HG03060 (cell line): ENCODE measurements at regions not wholly inside any gene's neighbourhood (a gene's known extent, or its start where the extent isn't known, plus 50 kb on each side); places are given as distances from the start of the nearest gene placed in this dataset.

Source experiments
- ATAC-seq: cut with Tn5 transposase; IDR thresholded peaks from one replicate; pipeline ENCODE4 v1.9.1; 2021; ENCODE audit warnings: low read depth, moderate number of reproducible peaks; ENCODE audit not compliant: unreplicated experiment

DNA sequence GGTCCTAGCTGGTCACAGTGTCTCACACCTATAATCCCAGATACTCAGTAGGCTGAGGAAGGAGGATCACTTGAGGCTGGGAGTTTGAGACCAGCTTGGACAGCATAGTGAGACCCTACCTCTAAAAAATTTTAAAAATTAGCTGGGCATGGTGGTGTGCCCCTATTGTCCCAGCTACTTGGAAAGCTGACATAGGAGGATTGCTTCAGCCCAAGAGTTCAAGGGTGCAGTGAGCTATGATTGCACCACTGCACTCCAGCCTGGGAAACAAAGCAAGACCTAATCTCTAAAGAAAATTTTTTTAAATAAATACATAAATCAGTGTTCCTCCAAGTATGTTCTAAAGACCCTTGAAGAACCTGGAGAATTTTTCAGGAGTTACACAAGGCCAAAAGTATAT is 50.6 kb upstream of the GNAO1 start:
- ATAC-seq = no peak

DNA sequence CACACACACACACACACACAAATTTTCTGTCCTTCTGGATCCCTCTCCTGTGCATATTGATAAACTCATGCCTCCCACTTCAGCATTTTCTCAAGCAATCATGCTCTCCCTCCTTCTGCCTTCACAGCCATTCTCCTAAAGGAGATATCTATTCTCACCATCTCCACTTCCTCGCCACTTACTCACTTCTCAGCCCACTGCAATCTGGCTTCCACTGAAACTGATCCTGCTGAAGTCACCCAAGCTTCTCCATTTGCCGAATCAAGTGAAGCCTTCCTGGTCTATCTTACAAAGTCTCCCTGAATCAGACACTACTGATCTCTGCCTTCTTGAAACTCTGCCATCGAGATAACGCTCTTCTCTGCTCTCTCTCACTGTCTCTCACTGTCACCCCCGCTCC is 54.0 kb upstream of the GNAO1 start:
- ATAC-seq = no peak

DNA sequence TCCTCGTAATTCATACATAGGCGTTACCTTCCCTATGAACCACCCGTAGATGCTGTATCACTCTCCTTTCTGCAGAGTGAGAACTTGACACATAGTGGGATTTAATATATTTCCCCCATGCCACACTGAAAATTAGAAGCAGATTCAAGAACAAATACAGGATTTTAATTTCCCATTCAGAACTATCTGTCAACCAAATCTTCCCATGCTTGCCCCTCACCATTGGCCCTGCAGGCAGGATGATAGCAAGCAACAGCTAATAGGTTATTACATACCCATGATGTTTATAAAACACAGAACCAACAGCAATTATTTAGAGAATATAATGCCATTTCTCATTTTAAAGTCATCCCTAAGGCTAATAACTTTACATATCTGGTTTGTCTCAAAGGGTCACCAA is 55.0 kb upstream of the GNAO1 start:
- ATAC-seq = no peak

DNA sequence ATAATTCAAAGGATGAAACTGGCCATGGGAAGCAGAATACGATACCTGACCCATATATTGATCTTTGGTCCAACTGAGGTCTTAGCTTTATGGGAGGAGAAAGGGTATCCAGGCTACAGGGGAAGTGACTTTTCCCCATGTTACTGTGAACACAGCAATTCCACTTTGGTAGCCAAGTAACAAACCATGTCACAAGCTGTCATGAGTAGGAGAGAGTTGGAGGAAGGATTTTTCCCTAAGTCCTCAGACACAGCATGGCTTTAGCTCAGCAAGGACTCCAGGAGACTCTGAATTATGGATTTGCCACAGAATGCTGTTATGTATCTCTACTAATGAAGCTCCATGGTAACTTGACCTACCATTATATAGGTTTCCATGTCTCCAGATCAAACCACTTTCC is 56.5 kb upstream of the GNAO1 start:
- ATAC-seq = no peak

DNA sequence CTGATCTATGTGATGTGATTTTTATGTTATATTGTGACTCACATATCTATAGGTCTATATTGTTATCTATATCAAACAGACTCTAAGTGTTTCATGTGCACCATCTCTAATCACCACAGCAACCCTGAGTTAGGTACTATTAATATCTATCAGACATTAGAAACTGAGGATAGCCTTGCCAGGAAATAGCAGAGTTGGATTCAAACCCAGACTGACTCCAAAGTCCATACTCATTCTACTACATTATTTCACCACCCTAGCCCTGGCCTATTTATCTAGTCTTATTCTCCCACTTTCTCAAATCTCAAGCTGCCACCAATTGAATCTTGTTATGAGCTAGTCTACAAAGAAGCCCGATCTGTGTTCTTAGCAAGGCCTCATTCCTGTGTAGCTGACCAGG is 65.4 kb upstream of the GNAO1 start:
- ATAC-seq = no peak

DNA sequence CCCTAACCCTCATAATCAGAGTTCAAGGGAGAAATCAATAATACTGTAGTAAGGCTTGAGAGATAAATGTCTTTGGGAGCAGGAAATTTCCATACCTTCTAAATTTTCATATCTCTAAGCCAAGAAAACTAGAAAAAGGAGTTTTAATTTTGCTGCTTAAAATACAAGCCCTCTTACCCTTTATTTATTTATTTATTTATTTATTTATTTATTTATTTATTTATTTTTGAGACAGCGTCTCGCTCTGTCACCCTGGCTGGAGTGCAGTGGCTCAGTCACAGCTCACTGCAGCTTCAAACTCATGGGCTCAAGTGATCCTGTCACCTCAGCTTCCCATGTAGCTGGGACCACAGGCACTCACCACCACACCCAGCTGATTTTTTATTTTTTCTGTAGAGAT is 69.0 kb upstream of the GNAO1 start:
- ATAC-seq = no peak

DNA sequence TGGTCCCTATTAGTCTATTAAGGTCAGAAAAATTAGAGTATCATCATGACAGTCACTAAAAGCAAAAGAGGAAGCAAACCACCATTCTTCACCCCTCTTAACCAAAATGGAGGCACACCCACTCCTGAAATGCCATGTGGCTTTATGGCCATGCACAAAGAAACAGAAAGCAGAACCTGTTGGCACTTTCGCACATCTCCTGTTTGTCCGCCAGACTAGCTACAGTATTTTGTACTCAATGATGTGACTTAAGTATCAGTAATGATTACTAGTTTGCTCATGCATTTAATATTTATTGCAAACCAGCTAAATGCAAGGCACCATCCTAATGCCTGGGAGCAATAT is 70.2 kb upstream of the GNAO1 start:
- ATAC-seq = no peak

DNA sequence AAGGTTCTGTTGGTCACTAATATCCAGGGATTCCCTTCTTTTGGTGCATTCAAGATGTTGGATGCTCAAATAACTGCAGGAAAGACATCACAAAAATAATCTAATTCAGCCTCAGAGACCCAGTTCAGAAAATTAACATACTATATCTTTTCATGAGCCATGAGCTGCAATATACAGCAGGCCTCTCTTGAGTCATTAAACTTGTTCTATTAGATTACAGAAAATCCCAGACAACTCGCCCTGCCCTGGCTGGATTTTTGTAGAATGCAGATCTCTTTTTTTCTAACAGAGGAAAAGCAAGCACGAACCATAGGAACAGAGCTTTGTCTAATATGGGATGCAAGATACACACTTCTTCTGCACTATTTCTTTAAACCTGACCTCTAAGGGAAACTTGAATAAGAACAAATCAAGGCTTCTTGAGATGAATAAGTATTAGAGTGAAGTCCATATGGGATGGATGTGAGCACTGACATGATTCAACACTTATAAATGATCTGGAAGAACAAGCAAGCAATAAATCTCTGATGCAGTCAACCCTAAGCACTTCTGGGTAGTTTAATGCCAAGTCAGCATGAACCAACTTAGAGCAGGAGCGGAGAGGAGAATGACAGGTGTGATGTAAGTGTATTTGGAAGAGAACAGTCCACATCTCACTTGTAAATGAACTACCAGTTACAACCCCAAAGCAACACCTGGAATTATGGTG is 70.7 kb upstream of the GNAO1 start:
- no peak for ATAC-seq

DNA sequence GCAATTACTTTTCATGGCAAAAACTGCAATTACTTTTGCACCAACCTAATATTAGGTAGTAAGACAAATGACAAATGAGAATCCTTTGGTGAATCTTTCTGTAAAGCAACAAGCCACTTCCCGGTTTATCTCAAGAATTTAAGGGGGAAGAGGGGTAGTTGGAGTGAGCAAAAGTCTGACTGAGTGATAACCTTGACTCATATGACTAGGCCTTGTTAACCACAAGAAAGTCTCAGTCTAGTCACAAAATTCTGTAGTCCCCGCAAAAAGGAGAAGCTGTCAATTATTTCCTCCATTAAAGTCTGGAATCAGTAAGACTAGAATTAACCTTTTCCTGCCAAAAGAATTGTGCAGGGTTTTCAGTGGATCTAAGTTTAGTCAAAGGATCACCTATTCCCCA is 72.2 kb upstream of the GNAO1 start:
- no peak for ATAC-seq

DNA sequence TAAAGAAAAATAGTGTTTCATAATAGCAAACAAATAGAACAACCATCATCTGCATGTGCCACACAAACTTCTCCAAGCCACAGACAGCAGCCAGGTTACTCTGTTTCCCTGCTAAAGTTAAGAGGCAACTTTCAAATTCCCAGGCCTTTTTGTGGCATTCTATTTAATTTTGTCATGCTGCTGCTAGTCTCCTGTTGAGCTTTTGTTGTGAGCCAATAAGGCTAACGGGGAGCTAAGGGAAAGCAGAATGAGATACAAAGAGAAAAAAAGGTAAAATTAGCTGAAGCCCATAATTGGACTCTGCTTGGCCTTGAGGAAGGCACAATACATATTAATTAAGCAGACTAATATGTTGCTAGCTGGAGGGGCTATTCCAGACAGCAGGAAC is 74.7 kb upstream of the GNAO1 start:
- ATAC-seq = no peak

DNA sequence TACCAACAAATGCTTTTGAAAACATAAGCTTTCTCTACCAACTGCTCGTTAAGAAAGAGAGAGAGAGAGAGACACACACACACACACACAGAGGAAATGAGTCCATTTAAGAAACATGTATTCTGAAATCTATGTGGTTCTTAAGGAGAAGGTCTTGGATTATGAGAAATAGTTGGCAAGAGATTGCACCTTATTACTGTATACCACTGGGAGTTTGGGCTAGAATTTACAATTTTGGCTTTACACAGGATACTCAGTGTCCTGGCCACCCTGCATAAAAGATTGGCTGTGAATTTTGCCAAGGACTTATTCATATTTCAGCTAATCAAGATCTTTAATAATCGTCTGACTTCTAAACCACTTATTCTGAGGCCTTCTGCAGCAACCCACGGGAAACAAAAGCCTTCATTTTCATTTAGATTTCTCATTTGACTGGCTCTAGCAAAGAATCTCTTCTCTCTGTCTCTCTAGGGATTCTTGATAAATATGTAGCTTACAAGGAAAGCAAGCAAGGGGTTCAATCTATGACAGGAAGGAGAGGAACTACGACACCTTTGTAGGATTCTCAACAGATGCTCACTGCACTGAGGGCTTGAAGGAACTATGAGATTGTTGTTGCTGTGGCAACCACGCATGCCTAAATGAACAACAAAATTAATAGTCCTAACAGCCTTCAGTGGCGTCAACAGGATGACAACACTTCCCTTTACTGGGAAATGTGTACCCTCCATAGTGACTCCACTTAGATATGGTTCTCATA is 75.3 kb upstream of the GNAO1 start:
- ATAC-seq = no peak

DNA sequence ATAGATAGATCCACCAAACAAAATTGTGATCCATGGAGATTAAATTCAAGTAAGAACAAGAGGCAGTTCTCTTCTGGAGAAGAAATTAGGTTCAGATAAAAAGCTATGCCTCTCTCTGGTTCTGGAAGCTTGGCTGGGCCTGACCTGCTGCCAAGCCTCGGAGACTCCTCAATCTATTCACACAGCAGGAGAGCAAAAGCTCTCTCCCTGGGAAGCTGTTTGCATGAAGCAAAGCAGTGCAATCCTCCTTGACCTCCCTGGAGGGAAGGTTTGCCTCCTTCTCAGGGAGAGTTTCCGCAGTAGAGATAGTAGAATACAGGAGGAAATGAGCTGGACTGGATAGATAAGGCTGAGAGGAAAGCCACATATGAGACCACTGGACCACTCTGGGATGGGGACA is 78.1 kb upstream of the GNAO1 start:
- ATAC-seq = no peak

DNA sequence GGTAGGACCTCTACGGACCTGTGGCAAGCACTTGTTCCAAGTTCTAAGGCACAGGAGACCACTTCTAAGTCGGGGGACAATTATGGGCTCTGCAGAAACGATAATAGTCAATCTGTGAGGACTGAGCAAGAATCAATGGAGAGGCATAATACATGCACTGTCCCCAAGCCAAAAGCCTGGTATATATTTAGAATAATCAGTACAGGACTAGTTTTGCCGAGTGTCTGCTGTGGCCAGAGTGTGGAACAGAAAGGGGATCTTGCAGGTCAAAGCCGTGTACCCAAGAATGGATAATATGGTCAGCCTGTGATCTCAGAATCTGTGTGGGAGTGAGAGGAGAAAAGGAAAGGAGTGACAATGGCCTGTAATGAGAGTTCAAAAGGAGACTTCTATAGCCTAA is 80.2 kb upstream of the GNAO1 start:
- ATAC-seq = no peak

DNA sequence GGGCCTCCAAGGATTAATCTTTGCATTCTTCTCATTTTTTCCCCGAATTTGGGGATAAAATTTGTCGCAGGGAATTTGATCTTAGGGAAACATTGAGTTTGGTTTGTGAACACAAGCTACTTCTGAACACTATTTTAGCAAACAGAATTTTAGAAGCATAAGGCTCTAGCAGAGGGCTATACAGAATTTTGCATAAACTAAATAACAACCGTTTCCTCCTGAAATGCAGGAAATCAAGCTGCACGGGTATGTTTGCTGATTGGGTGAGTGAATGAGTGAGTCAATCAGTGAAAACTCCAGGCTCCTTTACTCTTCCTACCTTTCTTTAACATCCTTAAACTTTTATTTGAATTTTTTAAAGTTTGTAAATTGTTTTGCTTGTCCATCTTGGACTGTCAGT is 81.3 kb upstream of the GNAO1 start:
- ATAC-seq = no peak

DNA sequence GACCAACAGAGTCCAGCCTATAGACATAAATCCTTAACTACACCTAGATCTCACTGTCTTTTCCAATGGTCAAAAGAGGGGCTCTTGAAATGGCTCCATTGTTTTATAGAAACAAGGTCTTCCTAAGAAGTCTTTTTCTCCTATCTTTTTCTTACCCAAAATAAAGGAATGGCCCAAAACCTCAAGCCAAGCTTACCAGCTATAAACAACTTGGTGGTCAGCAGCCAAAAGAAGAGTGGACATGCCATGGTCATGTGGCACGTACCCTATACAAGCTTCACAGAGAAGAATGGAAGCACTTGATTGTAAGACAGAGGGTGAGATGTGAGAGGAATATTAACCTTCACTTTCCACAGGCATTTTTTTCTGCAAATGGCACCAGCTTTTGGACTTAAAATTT is 82.1 kb upstream of the GNAO1 start:
- no peak for ATAC-seq

DNA sequence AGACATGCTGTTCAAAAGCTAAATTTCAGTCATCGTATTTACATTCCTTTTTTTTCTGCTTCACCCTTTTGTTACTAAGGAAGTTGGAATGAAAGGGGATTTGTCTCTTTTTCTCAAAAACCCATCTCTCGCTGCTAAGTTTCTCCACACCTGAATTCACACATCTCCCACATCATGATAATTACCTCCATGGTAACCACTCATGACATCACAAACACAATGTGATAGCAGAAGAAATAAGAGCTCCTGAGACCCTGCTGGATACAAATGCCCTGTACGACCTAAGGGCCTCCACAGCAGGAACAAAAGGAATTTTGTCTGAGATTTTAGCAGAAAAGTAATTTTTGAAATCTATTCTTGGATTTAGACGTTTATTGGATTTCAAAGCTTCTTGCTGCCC is 82.6 kb upstream of the GNAO1 start:
- no peak for ATAC-seq

DNA sequence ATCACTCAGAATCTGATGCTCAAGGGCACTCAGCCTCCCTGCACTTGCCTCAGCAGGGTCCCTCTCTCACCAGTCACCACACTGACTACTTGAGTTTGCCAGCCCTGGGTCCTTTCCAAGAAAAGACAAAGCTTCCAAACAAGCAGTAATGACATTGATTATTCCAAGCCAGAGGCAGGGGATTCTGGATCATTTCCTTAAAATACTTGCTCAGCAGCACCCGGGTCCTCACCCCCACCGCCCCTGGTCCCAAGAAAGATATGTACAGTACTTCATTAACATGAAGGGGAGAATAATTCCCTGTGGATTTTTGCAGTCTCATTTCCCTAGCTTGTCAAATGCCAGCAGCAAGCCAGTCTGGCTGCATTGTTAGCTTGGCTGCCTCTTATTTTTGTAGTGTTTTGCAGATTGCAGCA is 83.2 kb upstream of the GNAO1 start:
- ATAC-seq = no peak

DNA sequence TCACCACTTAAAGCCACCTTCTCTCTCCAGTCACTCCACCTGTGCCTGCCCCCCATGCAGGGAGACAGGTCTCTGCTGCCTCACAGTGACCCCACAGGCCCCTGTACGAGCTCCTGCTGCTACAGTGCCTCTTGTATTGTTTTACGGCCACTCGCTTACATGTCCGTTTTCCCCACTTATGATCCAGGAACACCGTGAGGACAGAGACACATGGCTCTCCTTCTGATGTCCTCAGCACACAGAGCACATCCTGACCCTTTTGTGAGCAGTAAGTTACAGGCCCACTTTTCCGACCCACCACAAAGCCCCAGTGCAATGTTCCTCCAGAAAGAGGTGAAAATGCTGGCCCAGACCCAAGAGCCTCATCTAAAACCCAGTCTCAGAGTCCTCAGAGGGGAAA is 84.8 kb upstream of the GNAO1 start:
- no peak for ATAC-seq

DNA sequence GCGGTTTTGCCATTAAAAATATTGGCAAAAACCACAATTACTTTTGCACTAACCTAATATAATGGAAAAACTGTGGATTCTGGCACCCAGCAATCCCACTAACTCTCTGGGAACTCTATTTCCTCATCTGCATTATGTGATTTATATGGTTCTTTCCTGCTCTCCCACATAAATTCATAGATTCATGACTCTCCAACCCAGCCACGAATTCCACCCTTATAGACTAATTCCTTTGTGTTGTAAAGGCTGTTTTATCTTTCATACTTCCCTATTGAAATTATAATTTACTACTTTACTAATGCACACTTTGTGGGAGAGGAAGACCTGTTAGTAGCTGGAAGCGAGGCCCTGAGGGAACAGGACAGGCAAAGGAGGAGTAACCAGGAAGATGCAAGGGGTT is 88.4 kb upstream of the GNAO1 start:
- no peak for ATAC-seq

DNA sequence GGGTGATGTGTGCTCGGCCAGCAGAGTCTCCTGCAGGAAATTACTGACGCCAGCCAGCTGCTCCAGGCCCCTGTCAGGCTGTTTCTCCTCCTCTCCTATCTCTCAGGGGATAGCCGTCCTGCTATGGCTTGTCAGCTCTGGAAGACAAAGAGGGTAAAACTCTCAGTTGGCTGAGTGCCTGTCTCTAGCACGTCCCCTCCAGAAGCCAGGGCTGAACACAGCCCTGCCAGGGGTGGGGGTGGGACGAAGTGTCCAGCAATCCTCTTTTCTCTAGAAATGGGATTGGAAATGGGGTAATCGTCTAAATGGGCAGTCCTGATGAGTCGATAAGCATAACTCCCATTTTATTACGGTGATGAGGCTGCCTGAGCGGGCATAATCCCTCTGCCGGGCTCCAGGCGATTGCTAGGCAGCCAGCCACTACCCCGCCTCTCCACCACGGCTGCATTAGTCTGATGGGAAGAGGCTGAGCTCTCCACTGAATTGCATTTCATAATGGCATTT is 89.1 kb upstream of the GNAO1 start:
- no peak for ATAC-seq

DNA sequence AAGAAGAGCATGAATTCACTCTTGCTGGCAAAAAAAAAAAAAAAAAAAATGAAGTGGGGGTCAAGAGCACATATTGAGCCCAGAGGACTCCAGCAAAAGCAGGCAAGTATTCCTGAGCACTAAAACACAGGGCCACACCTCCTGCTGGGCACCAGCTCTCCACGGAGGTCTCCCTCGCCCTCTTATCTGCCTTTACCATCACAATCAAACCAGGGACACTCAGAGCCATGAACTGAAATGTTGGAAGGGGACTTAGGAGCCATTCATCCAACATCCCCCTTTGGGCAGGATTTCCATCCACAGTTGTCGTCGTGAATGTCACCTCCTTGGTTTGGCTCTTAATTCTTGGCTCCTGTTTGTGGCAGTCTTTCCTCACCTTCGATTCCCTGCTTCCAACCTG is 89.8 kb upstream of the GNAO1 start:
- no peak for ATAC-seq

DNA sequence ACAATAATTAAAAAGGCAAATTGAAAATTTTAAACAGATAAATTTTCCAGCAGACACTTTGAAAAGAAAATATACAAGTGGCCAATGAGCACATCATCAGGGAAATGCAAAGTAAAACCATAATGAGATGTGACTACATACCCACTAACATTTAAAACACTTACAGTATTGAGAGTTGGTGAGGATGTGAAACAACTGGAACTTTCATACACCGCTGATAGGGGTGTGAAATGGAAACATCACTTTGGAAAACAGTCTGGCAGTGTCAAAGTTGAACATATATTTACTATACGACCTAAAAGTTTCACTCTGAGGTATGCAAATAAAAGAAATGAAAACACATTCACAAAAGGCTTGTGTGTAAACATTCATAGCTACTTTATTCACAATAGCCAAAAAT is 94.0 kb upstream of the GNAO1 start:
- no peak for ATAC-seq
